Endothelial cell of umbilical vein (primary cell): ENCODE measurements at regions not wholly inside any gene's neighbourhood (a gene's known extent, or its start where the extent isn't known, plus 50 kb on each side); places are given as distances from the start of the nearest gene placed in this dataset.
"Not testable (repeated sequence)": the region's sequence is repeated elsewhere in the genome, so short reads cannot be mapped to it uniquely, and the experiment has no call there.

ENCODE experiments used
- BruUV-seq: library from RNA; stranded (reverse); fragments of 400-500 nt; replicated peaks from 2 replicates; lab custom pipeline; 2021; lab: Mats Ljungman, UMichigan
- CTCF ChIA-PET: fragments of 300-600, 350-600 bp; sonication (Branson Sonifier 250); formaldehyde crosslinking; loops from one replicate; lab custom pipeline; 2021; ENCODE audit warnings: antibody characterized with exemption, inconsistent platforms; lab: Charles Lee
- POLR2A ChIA-PET: fragments of 300-600, 350-600 bp; sonication (Branson Sonifier 250); formaldehyde crosslinking; loops from one replicate; lab custom pipeline; 2021; ENCODE audit warnings: antibody characterized with exemption, inconsistent platforms; lab: Charles Lee
- DNase-seq: peaks from one replicate; pipeline ENCODE4 v3.0.0-alpha.2; 2011; ENCODE audit warnings: low read depth, low spot score
- FAIRE-seq: peaks from 2 replicates; lab custom pipeline; 2011; peaks lifted over from hg19 to GRCh38; lab: Jason Lieb, UNC
- H2AFZ ChIP-seq: 2 replicates; pipeline ENCODE4 v1.6.0; 2012; ENCODE audit warnings: low read depth, low read length, control low read depth, inconsistent platforms
- H3K27ac ChIP-seq: 2 replicates; pipeline ENCODE4 v1.5.1; 2011; ENCODE audit warnings: low read depth, mild to moderate bottlenecking, control low read depth, low read length, moderate library complexity; ENCODE audit not compliant: insufficient read depth
- H3K27me3 ChIP-seq, 2 experiments: 2 replicates each; pipeline versions ENCODE4 v1.6.0 to v1.6.1; 2011; ENCODE audit warnings: low read length in 2 of 2, mixed read lengths in 1 of 2; ENCODE audit not compliant: control insufficient read depth in 2 of 2, insufficient read depth in 2 of 2
- H3K36me3 ChIP-seq, 2 experiments: 2 replicates in 1 of 2; 3 replicates in 1 of 2; pipeline ENCODE4 v1.5.1; 2011; ENCODE audit warnings: low read length in 2 of 2, mild to moderate bottlenecking in 1 of 2, moderate library complexity in 1 of 2; ENCODE audit not compliant: control insufficient read depth in 2 of 2, insufficient read depth in 2 of 2; ENCODE audit errors: extremely low read depth in 1 of 2
- H3K4me1 ChIP-seq: 3 replicates; pipeline ENCODE4 v1.5.1; 2011; ENCODE audit warnings: mild to moderate bottlenecking, low read length; ENCODE audit not compliant: control insufficient read depth, insufficient read depth; ENCODE audit errors: extremely low read depth
- H3K4me2 ChIP-seq: 2 replicates; pipeline ENCODE4 v1.6.1; 2011; ENCODE audit warnings: low read length, control low read depth, mixed read lengths; ENCODE audit not compliant: insufficient read depth
- H3K4me3 ChIP-seq, 3 experiments: fragments of 200-600 bp in 1 of 3; sonication (generic), shearing (Covaris generic) in 1 of 3; replicated peaks in 1 of 3; 2 replicates each; pipeline ENCODE4 v1.5.1; 2011 to 2016; ENCODE audit warnings: control low read depth in 3 of 3, low read length in 3 of 3, mild to moderate bottlenecking in 2 of 3, inconsistent platforms in 1 of 3, low read depth in 1 of 3, moderate library complexity in 1 of 3; ENCODE audit not compliant: insufficient read depth in 1 of 3
- H3K79me2 ChIP-seq: 2 replicates; pipeline ENCODE4 v1.6.0; 2012; ENCODE audit warnings: low read length, inconsistent platforms; ENCODE audit not compliant: control insufficient read depth, insufficient read depth
- H3K9ac ChIP-seq: replicated peaks from 2 replicates; pipeline ENCODE3; 2011; ENCODE audit warnings: low read length, control low read depth; ENCODE audit not compliant: insufficient read depth; ENCODE audit errors: extremely low read depth
- H3K9me1 ChIP-seq: replicated peaks from 3 replicates; pipeline ENCODE4 v1.6.0; 2011; ENCODE audit warnings: mild to moderate bottlenecking, low read length; ENCODE audit not compliant: control insufficient read depth, insufficient read depth; ENCODE audit errors: extremely low read depth
- H3K9me3 ChIP-seq: replicated peaks from 2 replicates; pipeline ENCODE4 v1.5.1; 2012; ENCODE audit warnings: low read length, inconsistent platforms; ENCODE audit not compliant: control insufficient read depth, insufficient read depth
- H4K20me1 ChIP-seq: replicated peaks from 2 replicates; pipeline ENCODE3; 2011; ENCODE audit warnings: mild to moderate bottlenecking, low read length; ENCODE audit not compliant: control insufficient read depth, insufficient read depth; ENCODE audit errors: extremely low read depth
- FOS ChIP-seq: IDR thresholded peaks from 2 replicates; pipeline ENCODE4 v1.6.1; 2011; ENCODE audit warnings: mild to moderate bottlenecking, low read length, moderate library complexity, borderline replicate concordance; ENCODE audit not compliant: insufficient read depth
- JUN ChIP-seq: IDR thresholded peaks from 2 replicates; pipeline ENCODE4 v1.6.1; 2011; ENCODE audit warnings: borderline replicate concordance, low read depth; ENCODE audit not compliant: insufficient read length, insufficient read depth
- MYC ChIP-seq: IDR thresholded peaks from one replicate; pipeline ENCODE4 v1.6.1; 2011; ENCODE audit warnings: mild to moderate bottlenecking, low read depth, low read length
- POLR2A ChIP-seq: IDR thresholded peaks from 2 replicates; pipeline ENCODE4 v1.6.1; 2012; ENCODE audit warnings: low read depth, mild to moderate bottlenecking, control low read depth, low read length
- dilution Hi-C: fragments of 300-500 bp; cut with MboI; formaldehyde crosslinking; loops from one replicate; pipeline ENCODE4 v1.15.0; 2019; ENCODE audit warnings: low sequenced_read_pairs; ENCODE audit not compliant: extremely low pct_ligation_motif_present
- intact Hi-C: fragments of 100-400 bp; cut with micrococcal nuclease; formaldehyde crosslinking; loops from one replicate; pipeline ENCODE4 v1.10.0; 2022
- TF ChIP-seq, protein P1 (sequence below): IDR thresholded peaks from 2 replicates; pipeline ENCODE4 v1.6.1; 2011; ENCODE audit not compliant: insufficient read depth, insufficient read length

DNA sequence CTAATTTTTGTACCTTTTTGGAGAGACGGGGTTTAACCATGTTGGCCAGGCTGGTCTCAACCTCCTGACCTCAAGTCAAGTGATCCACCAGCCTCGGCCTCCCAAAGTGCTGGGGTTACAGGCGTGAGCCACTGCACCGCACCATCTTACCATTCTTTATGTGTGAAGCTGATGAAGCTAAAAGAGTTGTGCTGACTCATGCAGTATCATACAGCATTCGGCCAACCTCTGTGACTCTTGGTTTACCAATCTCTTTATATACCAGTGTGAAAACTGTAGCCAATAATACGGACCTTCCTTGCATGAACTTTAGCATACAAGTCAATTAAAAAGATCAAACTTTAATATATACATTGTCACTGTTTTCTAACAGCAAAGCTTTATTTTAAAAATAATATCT is 878.2 kb upstream of the MBL2 start:
- dilution Hi-C loops, result no loop called here
- no peak overlapping the region for H3K27ac ChIP-seq
- ChIA-PET CTCF (interaction anchor here (0.9 to 1.6 kb wide), 3 partner anchors 12 to 50 kb away, joined by 3 to 4 read pairs (median 3); no protein-coding TSS in a partner anchor), POLR2A (no interaction called here)
- no peak for DNase-seq
- H3K79me2 ChIP-seq, result no peaks in the 10 kb centered on the region
- BruUV-seq, result no TSS peak
- no peaks in the 10 kb centered on the region for H3K9me3 ChIP-seq
- H2AFZ ChIP-seq, result no peak overlapping the region
- TF ChIP-seq POLR2A, result no peak
- no peak for TF ChIP-seq JUN
- TF ChIP-seq MYC, result no peak
- TF ChIP-seq FOS, result no peak
- TF ChIP-seq, protein P1, sequence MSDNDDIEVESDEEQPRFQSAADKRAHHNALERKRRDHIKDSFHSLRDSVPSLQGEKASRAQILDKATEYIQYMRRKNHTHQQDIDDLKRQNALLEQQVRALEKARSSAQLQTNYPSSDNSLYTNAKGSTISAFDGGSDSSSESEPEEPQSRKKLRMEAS, result no peak
- H3K4me1 ChIP-seq, result no peaks in the 10 kb centered on the region
- H3K27me3 ChIP-seq, result no peaks in the 10 kb centered on the region
- no peaks in the 10 kb centered on the region for H4K20me1 ChIP-seq
- no peak for FAIRE-seq
- H3K9me1 ChIP-seq, result no peaks in the 10 kb centered on the region
- intact Hi-C loops, result no loop called here
- H3K4me3 ChIP-seq, result no peak overlapping the region
- no peaks in the 10 kb centered on the region for H3K36me3 ChIP-seq
- no peak overlapping the region for H3K4me2 ChIP-seq
- H3K9ac ChIP-seq, result no peak overlapping the region

DNA sequence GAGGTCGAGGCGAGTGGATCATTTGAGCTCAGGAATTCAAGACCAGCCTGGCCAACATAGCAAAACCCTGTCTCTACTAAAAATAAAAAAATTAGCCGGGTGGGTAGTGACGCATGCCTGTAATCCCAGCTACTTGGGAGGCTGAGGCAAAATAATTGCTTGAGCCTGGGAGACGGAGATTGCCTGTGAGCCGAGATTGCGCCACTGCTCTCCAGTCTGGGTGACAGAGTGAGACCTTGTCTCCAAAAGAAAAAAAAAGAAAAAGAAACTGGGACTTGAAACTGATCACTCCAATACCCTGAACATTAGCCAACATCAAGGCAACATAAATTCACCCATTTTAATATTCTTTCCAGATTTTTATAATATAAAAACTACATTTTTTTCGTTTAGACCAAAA is 874.6 kb upstream of the MBL2 start:
- H3K27ac ChIP-seq, H3K4me1 ChIP-seq, H3K36me3 ChIP-seq, dilution Hi-C loops, H3K9ac ChIP-seq, H3K9me3 ChIP-seq, H3K79me2 ChIP-seq, intact Hi-C loops, H3K4me2 ChIP-seq, DNase-seq, H2AFZ ChIP-seq, H3K9me1 ChIP-seq, H4K20me1 ChIP-seq, FAIRE-seq, CTCF ChIA-PET, POLR2A ChIA-PET, H3K4me3 ChIP-seq, BruUV-seq, H3K27me3 ChIP-seq: not testable (repeated sequence)
